Endothelial cell of umbilical vein (primary cell): ENCODE measurements at regions not wholly inside any gene's neighbourhood (a gene's known extent, or its start where the extent isn't known, plus 50 kb on each side); places are given as distances from the start of the nearest gene placed in this dataset.
"Not testable (repeated sequence)": the region's sequence is repeated elsewhere in the genome, so short reads cannot be mapped to it uniquely, and the experiment has no call there.

Experiments used
- BruUV-seq: library from RNA; stranded (reverse); fragments of 400-500 nt; replicated peaks from 2 replicates; lab custom pipeline; 2021; lab: Mats Ljungman, UMichigan
- CTCF ChIA-PET: fragments of 300-600, 350-600 bp; sonication (Branson Sonifier 250); formaldehyde crosslinking; loops from one replicate; lab custom pipeline; 2021; ENCODE audit warnings: antibody characterized with exemption, inconsistent platforms; lab: Charles Lee
- POLR2A ChIA-PET: fragments of 300-600, 350-600 bp; sonication (Branson Sonifier 250); formaldehyde crosslinking; loops from one replicate; lab custom pipeline; 2021; ENCODE audit warnings: antibody characterized with exemption, inconsistent platforms; lab: Charles Lee
- DNase-seq: peaks from one replicate; pipeline ENCODE4 v3.0.0-alpha.2; 2011; ENCODE audit warnings: low read depth, low spot score
- FAIRE-seq: peaks from 2 replicates; lab custom pipeline; 2011; peaks lifted over from hg19 to GRCh38; lab: Jason Lieb, UNC
- H2AFZ ChIP-seq: 2 replicates; pipeline ENCODE4 v1.6.0; 2012; ENCODE audit warnings: low read depth, low read length, control low read depth, inconsistent platforms
- H3K27ac ChIP-seq: 2 replicates; pipeline ENCODE4 v1.5.1; 2011; ENCODE audit warnings: low read depth, mild to moderate bottlenecking, control low read depth, low read length, moderate library complexity; ENCODE audit not compliant: insufficient read depth
- H3K27me3 ChIP-seq, 2 experiments: 2 replicates each; pipeline versions ENCODE4 v1.6.0 to v1.6.1; 2011; ENCODE audit warnings: low read length in 2 of 2, mixed read lengths in 1 of 2; ENCODE audit not compliant: control insufficient read depth in 2 of 2, insufficient read depth in 2 of 2
- H3K36me3 ChIP-seq, 2 experiments: 2 replicates in 1 of 2; 3 replicates in 1 of 2; pipeline ENCODE4 v1.5.1; 2011; ENCODE audit warnings: low read length in 2 of 2, mild to moderate bottlenecking in 1 of 2, moderate library complexity in 1 of 2; ENCODE audit not compliant: control insufficient read depth in 2 of 2, insufficient read depth in 2 of 2; ENCODE audit errors: extremely low read depth in 1 of 2
- H3K4me1 ChIP-seq: 3 replicates; pipeline ENCODE4 v1.5.1; 2011; ENCODE audit warnings: mild to moderate bottlenecking, low read length; ENCODE audit not compliant: control insufficient read depth, insufficient read depth; ENCODE audit errors: extremely low read depth
- H3K4me2 ChIP-seq: 2 replicates; pipeline ENCODE4 v1.6.1; 2011; ENCODE audit warnings: low read length, control low read depth, mixed read lengths; ENCODE audit not compliant: insufficient read depth
- H3K4me3 ChIP-seq, 3 experiments: fragments of 200-600 bp in 1 of 3; sonication (generic), shearing (Covaris generic) in 1 of 3; replicated peaks in 1 of 3; 2 replicates each; pipeline ENCODE4 v1.5.1; 2011 to 2016; ENCODE audit warnings: control low read depth in 3 of 3, low read length in 3 of 3, mild to moderate bottlenecking in 2 of 3, inconsistent platforms in 1 of 3, low read depth in 1 of 3, moderate library complexity in 1 of 3; ENCODE audit not compliant: insufficient read depth in 1 of 3
- H3K79me2 ChIP-seq: 2 replicates; pipeline ENCODE4 v1.6.0; 2012; ENCODE audit warnings: low read length, inconsistent platforms; ENCODE audit not compliant: control insufficient read depth, insufficient read depth
- H3K9ac ChIP-seq: replicated peaks from 2 replicates; pipeline ENCODE3; 2011; ENCODE audit warnings: low read length, control low read depth; ENCODE audit not compliant: insufficient read depth; ENCODE audit errors: extremely low read depth
- H3K9me1 ChIP-seq: replicated peaks from 3 replicates; pipeline ENCODE4 v1.6.0; 2011; ENCODE audit warnings: mild to moderate bottlenecking, low read length; ENCODE audit not compliant: control insufficient read depth, insufficient read depth; ENCODE audit errors: extremely low read depth
- H3K9me3 ChIP-seq: replicated peaks from 2 replicates; pipeline ENCODE4 v1.5.1; 2012; ENCODE audit warnings: low read length, inconsistent platforms; ENCODE audit not compliant: control insufficient read depth, insufficient read depth
- H4K20me1 ChIP-seq: replicated peaks from 2 replicates; pipeline ENCODE3; 2011; ENCODE audit warnings: mild to moderate bottlenecking, low read length; ENCODE audit not compliant: control insufficient read depth, insufficient read depth; ENCODE audit errors: extremely low read depth
- EZH2 ChIP-seq: IDR thresholded peaks from 2 replicates; pipeline ENCODE4 v1.6.1; 2012; ENCODE audit warnings: borderline replicate concordance, low read depth, mild to moderate bottlenecking, moderate library complexity, low read length, inconsistent platforms; ENCODE audit not compliant: severe bottlenecking
- FOS ChIP-seq: IDR thresholded peaks from 2 replicates; pipeline ENCODE4 v1.6.1; 2011; ENCODE audit warnings: mild to moderate bottlenecking, low read length, moderate library complexity, borderline replicate concordance; ENCODE audit not compliant: insufficient read depth
- GATA2 ChIP-seq: IDR thresholded peaks from 2 replicates; pipeline ENCODE4 v1.7.0; 2011; ENCODE audit warnings: low read depth, mild to moderate bottlenecking, moderate library complexity, mixed read lengths, low read length; ENCODE audit not compliant: insufficient read length, insufficient read depth
- JUN ChIP-seq: IDR thresholded peaks from 2 replicates; pipeline ENCODE4 v1.6.1; 2011; ENCODE audit warnings: borderline replicate concordance, low read depth; ENCODE audit not compliant: insufficient read length, insufficient read depth
- MAX ChIP-seq: IDR thresholded peaks from 2 replicates; pipeline ENCODE4 v1.6.1; 2011; ENCODE audit not compliant: insufficient read depth, insufficient read length
- MYC ChIP-seq: IDR thresholded peaks from one replicate; pipeline ENCODE4 v1.6.1; 2011; ENCODE audit warnings: mild to moderate bottlenecking, low read depth, low read length
- POLR2A ChIP-seq: IDR thresholded peaks from 2 replicates; pipeline ENCODE4 v1.6.1; 2012; ENCODE audit warnings: low read depth, mild to moderate bottlenecking, control low read depth, low read length
- POLR2AphosphoS5 ChIP-seq: IDR thresholded peaks from 2 replicates; pipeline ENCODE4 v1.6.1; 2012; ENCODE audit warnings: low read depth, mild to moderate bottlenecking, control low read depth, low read length, moderate library complexity; ENCODE audit not compliant: insufficient read depth
- dilution Hi-C: fragments of 300-500 bp; cut with MboI; formaldehyde crosslinking; loops from one replicate; pipeline ENCODE4 v1.15.0; 2019; ENCODE audit warnings: low sequenced_read_pairs; ENCODE audit not compliant: extremely low pct_ligation_motif_present
- intact Hi-C: fragments of 100-400 bp; cut with micrococcal nuclease; formaldehyde crosslinking; loops from one replicate; pipeline ENCODE4 v1.10.0; 2022
- TF ChIP-seq, protein P1 (sequence below), 2 donors: IDR thresholded peaks; 1 replicate in 1 of 2; 2 replicates in 1 of 2; pipeline ENCODE4 v1.5.1; 2011; ENCODE audit warnings: low read length in 2 of 2, mild to moderate bottlenecking in 2 of 2, moderate library complexity in 2 of 2, control low read depth in 1 of 2, inconsistent platforms in 1 of 2, low read depth in 1 of 2; ENCODE audit not compliant: insufficient read depth in 1 of 2; ENCODE audit errors: extremely low read depth in 1 of 2

DNA sequence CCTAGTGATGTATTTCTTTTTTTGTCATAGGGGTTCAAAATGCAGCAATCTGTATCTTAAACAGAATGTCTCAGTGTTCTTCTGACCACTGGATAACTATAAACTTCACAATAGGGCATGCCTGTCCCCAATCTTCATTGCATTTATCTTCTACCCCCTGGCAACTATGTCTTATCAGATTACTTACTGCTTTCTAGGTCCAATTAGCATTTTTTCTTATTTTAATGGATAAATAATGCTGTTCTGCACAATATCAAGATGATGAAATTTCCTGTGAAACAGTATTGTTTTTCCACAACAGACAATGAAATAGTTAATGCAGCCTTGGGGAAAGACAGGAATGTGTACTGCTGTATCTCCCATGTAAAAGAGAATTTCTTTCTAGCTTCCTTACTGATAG lies 432.1 kb downstream of the NSUN3 start:
- TF ChIP-seq POLR2A (no peak), MAX (no peak)
- Histone ChIP-seq H3K9me3 (no peaks in the 10 kb centered on the region), H3K27ac (no peak overlapping the region), H3K9me1 (no peaks in the 10 kb centered on the region), H3K4me1 (no peaks in the 10 kb centered on the region), H3K79me2 (no peaks in the 10 kb centered on the region), H3K9ac (no peak overlapping the region), H3K4me3 (no peak overlapping the region), H3K36me3 (no peaks in the 10 kb centered on the region), H3K27me3 (no peaks in the 10 kb centered on the region), H2AFZ (no peak overlapping the region), H4K20me1 (no peaks in the 10 kb centered on the region), H3K4me2 (no peak overlapping the region)
- dilution Hi-C loops (no loop called here), intact Hi-C loops (no loop called here)
- CTCF ChIA-PET, result no interaction called here
- no peak for FAIRE-seq
- DNase-seq, result no peak
- POLR2A ChIA-PET, result no interaction called here
- no TSS peak for BruUV-seq

GRCh38 chr3:94500146-94500545 lies 437.3 kb downstream of the NSUN3 start:
- TF ChIP-seq MAX (no peak), MYC (no peak), FOS (no peak), GATA2 (no peak), EZH2 (no peak), POLR2A (no peak), POLR2AphosphoS5 (no peak), JUN (no peak)
- TF ChIP-seq, protein P1, sequence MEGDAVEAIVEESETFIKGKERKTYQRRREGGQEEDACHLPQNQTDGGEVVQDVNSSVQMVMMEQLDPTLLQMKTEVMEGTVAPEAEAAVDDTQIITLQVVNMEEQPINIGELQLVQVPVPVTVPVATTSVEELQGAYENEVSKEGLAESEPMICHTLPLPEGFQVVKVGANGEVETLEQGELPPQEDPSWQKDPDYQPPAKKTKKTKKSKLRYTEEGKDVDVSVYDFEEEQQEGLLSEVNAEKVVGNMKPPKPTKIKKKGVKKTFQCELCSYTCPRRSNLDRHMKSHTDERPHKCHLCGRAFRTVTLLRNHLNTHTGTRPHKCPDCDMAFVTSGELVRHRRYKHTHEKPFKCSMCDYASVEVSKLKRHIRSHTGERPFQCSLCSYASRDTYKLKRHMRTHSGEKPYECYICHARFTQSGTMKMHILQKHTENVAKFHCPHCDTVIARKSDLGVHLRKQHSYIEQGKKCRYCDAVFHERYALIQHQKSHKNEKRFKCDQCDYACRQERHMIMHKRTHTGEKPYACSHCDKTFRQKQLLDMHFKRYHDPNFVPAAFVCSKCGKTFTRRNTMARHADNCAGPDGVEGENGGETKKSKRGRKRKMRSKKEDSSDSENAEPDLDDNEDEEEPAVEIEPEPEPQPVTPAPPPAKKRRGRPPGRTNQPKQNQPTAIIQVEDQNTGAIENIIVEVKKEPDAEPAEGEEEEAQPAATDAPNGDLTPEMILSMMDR (IDR thresholded peaks at IDR 0.05; ENCODE audit: extremely low read depth in 1 of 2, insufficient read depth in 1 of 2, low read depth in 1 of 2, low read length in 2 of 2), result no peak
- Histone ChIP-seq H4K20me1 (no peaks in the 10 kb centered on the region), H3K9ac (no peak overlapping the region), H3K4me3 (no peak overlapping the region), H3K79me2 (no peaks in the 10 kb centered on the region), H3K4me2 (no peak overlapping the region), H3K27me3 (no peaks in the 10 kb centered on the region), H3K36me3 (no peaks in the 10 kb centered on the region), H3K27ac (no peak overlapping the region), H3K9me1 (no peaks in the 10 kb centered on the region), H3K9me3 (no peaks in the 10 kb centered on the region), H2AFZ (no peak overlapping the region), H3K4me1 (no peaks in the 10 kb centered on the region)
- DNase-seq (no peak), FAIRE-seq (no peak)
- BruUV-seq, result no TSS peak
- CTCF ChIA-PET, result no interaction called here
- intact Hi-C loops, result no loop called here
- dilution Hi-C loops, result no loop called here
- POLR2A ChIA-PET, result no interaction called here

DNA sequence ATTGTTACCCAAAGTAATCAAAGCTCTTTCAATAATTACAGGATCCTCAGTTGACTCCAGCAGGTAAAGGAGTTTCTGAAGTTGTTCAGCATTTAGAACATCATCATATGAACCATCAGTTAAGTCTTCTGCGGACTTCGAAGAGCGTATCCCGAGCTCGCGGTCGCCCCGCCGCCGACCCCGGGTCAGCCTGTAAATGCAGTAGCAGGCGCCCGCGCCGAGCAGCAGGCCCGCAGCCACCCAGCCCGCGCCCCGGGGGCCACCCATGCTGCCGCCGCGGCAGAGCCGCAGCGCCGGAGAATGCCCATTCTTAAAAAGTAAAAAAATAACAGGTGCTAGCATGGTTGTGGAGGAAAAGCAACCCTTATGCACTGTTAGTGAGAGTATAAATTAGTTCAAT lies 444.5 kb downstream of the NSUN3 start:
- H3K4me3 ChIP-seq, H3K36me3 ChIP-seq, H3K27ac ChIP-seq, dilution Hi-C loops, H3K79me2 ChIP-seq, H3K27me3 ChIP-seq, CTCF ChIA-PET, H3K9me1 ChIP-seq, H3K9me3 ChIP-seq, H2AFZ ChIP-seq, FAIRE-seq, BruUV-seq, DNase-seq, H3K4me2 ChIP-seq, H3K9ac ChIP-seq, H4K20me1 ChIP-seq, H3K4me1 ChIP-seq, POLR2A ChIA-PET, intact Hi-C loops: not testable (repeated sequence)
